H9 (cell line): ENCODE measurements at regions not wholly inside any gene's neighbourhood (a gene's known extent, or its start where the extent isn't known, plus 50 kb on each side); places are given as distances from the start of the nearest gene placed in this dataset.

Experiments used
- DNase-seq: peaks from one replicate; pipeline ENCODE4 v3.0.0-alpha.2; 2017
- H2AFZ ChIP-seq: one replicate; pipeline ENCODE4 v1.6.1; 2013; ENCODE audit warnings: mild to moderate bottlenecking, low read length, control low read depth, moderate library complexity
- H2AK5ac ChIP-seq: 2 replicates; pipeline ENCODE4 v1.6.1; 2013; ENCODE audit warnings: low read length, control low read depth, mixed read lengths; ENCODE audit not compliant: insufficient read length
- H2BK120ac ChIP-seq: one replicate; pipeline ENCODE4 v1.6.1; 2013; ENCODE audit warnings: low read depth, mild to moderate bottlenecking, low read length, control low read depth, inconsistent platforms; ENCODE audit not compliant: poor library complexity, severe bottlenecking
- H2BK12ac ChIP-seq: 2 replicates; pipeline ENCODE4 v1.6.1; 2013; ENCODE audit warnings: low read length, control low read depth, mixed read lengths, low read depth; ENCODE audit not compliant: insufficient read length
- H2BK15ac ChIP-seq: 2 replicates; pipeline ENCODE4 v1.6.1; 2013; ENCODE audit warnings: low read depth, low read length, control low read depth
- H2BK20ac ChIP-seq: one replicate; pipeline ENCODE4 v1.6.1; 2013; ENCODE audit warnings: low read depth, mild to moderate bottlenecking, low read length, control low read depth, inconsistent platforms; ENCODE audit not compliant: poor library complexity, severe bottlenecking
- H2BK5ac ChIP-seq: 2 replicates; pipeline ENCODE4 v1.6.1; 2013; ENCODE audit warnings: low read length, control low read depth, mixed read lengths; ENCODE audit not compliant: insufficient read length
- H3K14ac ChIP-seq: 2 replicates; pipeline ENCODE4 v1.6.1; 2013; ENCODE audit warnings: low read length, control low read depth; ENCODE audit not compliant: insufficient read depth
- H3K18ac ChIP-seq: 2 replicates; pipeline ENCODE4 v1.6.1; 2013; ENCODE audit warnings: low read depth, mild to moderate bottlenecking, mixed read lengths, low read length, control low read depth; ENCODE audit not compliant: insufficient read length
- H3K23ac ChIP-seq: 2 replicates; pipeline ENCODE4 v1.6.1; 2013; ENCODE audit warnings: low read length, control low read depth, mixed read lengths, low read depth; ENCODE audit not compliant: insufficient read length
- H3K23me2 ChIP-seq: 2 replicates; pipeline ENCODE4 v1.6.1; 2013; ENCODE audit warnings: low read depth, mild to moderate bottlenecking, mixed read lengths, low read length, control low read depth; ENCODE audit not compliant: insufficient read length, poor library complexity, severe bottlenecking
- H3K27ac ChIP-seq: 2 replicates; pipeline ENCODE4 v1.5.1; 2013; ENCODE audit warnings: low read length, control low read depth, mixed read lengths, low read depth; ENCODE audit not compliant: insufficient read length
- H3K27me3 ChIP-seq: 2 replicates; pipeline ENCODE4 v1.6.1; 2013; ENCODE audit warnings: low read length, control low read depth, inconsistent platforms; ENCODE audit not compliant: insufficient read depth
- H3K4ac ChIP-seq: 2 replicates; pipeline ENCODE4 v1.6.1; 2013; ENCODE audit warnings: low read depth, mild to moderate bottlenecking, control low read depth, inconsistent platforms, low read length, moderate library complexity
- H3K4me1 ChIP-seq: 2 replicates; pipeline ENCODE4 v1.6.1; 2013; ENCODE audit warnings: low read length, control low read depth, inconsistent platforms; ENCODE audit not compliant: insufficient read depth
- H3K4me2 ChIP-seq: 2 replicates; pipeline ENCODE4 v1.6.1; 2013; ENCODE audit warnings: low read length, control low read depth, mixed read lengths; ENCODE audit not compliant: insufficient read length, insufficient read depth
- H3K56ac ChIP-seq: 2 replicates; pipeline ENCODE4 v1.6.1; 2013; ENCODE audit warnings: low read depth, mild to moderate bottlenecking, mixed read lengths, low read length, control low read depth; ENCODE audit not compliant: insufficient read length
- H3K79me1 ChIP-seq: 2 replicates; pipeline ENCODE4 v1.6.1; 2013; ENCODE audit warnings: low read depth, mild to moderate bottlenecking, moderate library complexity, low read length, control low read depth, inconsistent platforms; ENCODE audit not compliant: insufficient read depth, poor library complexity, severe bottlenecking
- H3K79me2 ChIP-seq: 2 replicates; pipeline ENCODE4 v1.6.1; 2013; ENCODE audit warnings: low read length, control low read depth, inconsistent platforms; ENCODE audit not compliant: insufficient read depth
- H3K9ac ChIP-seq: 2 replicates; pipeline ENCODE4 v1.6.1; 2013; ENCODE audit warnings: low read length, control low read depth, mixed read lengths; ENCODE audit not compliant: insufficient read length; ENCODE audit errors: extremely low read depth
- H3K9me3 ChIP-seq: one replicate; pipeline ENCODE4 v1.6.1; 2013; ENCODE audit warnings: low read depth, low read length, inconsistent platforms; ENCODE audit not compliant: control insufficient read depth
- H3T11ph ChIP-seq: one replicate; pipeline ENCODE4 v1.6.1; 2013; ENCODE audit warnings: mild to moderate bottlenecking, low read length, control low read depth, inconsistent platforms
- H4K20me1 ChIP-seq: one replicate; pipeline ENCODE4 v1.6.1; 2013; ENCODE audit not compliant: control insufficient read depth, insufficient read length, insufficient read depth
- H4K5ac ChIP-seq: 2 replicates; pipeline ENCODE4 v1.6.1; 2013; ENCODE audit warnings: low read depth, mild to moderate bottlenecking, mixed read lengths, low read length, control low read depth; ENCODE audit not compliant: insufficient read length
- H4K8ac ChIP-seq: replicated peaks from 2 replicates; pipeline ENCODE4 v1.6.1; 2013; ENCODE audit warnings: low read length, control low read depth, mixed read lengths, low read depth; ENCODE audit not compliant: insufficient read length
- H4K91ac ChIP-seq: 2 replicates; pipeline ENCODE4 v1.6.1; 2013; ENCODE audit warnings: low read depth, mild to moderate bottlenecking, moderate library complexity, mixed read lengths, low read length, control low read depth; ENCODE audit not compliant: insufficient read length
- H3K27ac Mint-ChIP-seq, 3 experiments: 2 replicates in 2 of 3; 3 replicates in 1 of 3; pipeline ENCODE4 v1.8.0; 2020 to 2021; ENCODE audit warnings: mixed read lengths in 3 of 3, mild to moderate bottlenecking in 1 of 3, moderate library complexity in 1 of 3
- H3K27me3 Mint-ChIP-seq: 2 replicates; pipeline ENCODE4 v1.8.0; 2021; ENCODE audit warnings: low read depth, mild to moderate bottlenecking, moderate library complexity, mixed read lengths
- H3K36me3 Mint-ChIP-seq, 3 experiments: 2 replicates in 2 of 3; 3 replicates in 1 of 3; pipeline ENCODE4 v1.8.0; 2020 to 2021; ENCODE audit warnings: low read depth in 3 of 3, mixed read lengths in 3 of 3; ENCODE audit not compliant: insufficient read depth in 1 of 3
- H3K4me1 Mint-ChIP-seq, 2 experiments: 2 replicates each; pipeline ENCODE4 v1.8.0; 2020; ENCODE audit warnings: mixed read lengths in 2 of 2
- H3K4me3 Mint-ChIP-seq, 2 experiments: 2 replicates in 1 of 2; 3 replicates in 1 of 2; pipeline ENCODE4 v1.8.0; 2020 to 2021; ENCODE audit warnings: mild to moderate bottlenecking in 2 of 2, mixed read lengths in 2 of 2, moderate library complexity in 1 of 2
- H3K9me3 Mint-ChIP-seq, 2 experiments: 2 replicates in 1 of 2; 3 replicates in 1 of 2; pipeline ENCODE4 v1.8.0; 2020; ENCODE audit warnings: mild to moderate bottlenecking in 2 of 2, mixed read lengths in 2 of 2, moderate library complexity in 1 of 2
- WGBS: extraction: QIAGEN DNeasy Blood & Tissue Kit; methylation state at CpG from one replicate; pipeline ENCODE4 v1.1.7; 2013; ENCODE audit warnings: missing lambda C conversion rate, low lambda C conversion rate, mixed read lengths; ENCODE audit not compliant: insufficient read length; ENCODE audit errors: extremely low coverage; 5-methylcytosine and 5-hydroxymethylcytosine counted together
- TF ChIP-seq, protein P1 (sequence below): fragments of 200-600 bp; sonication (generic); conservative IDR thresholded peaks from 3 replicates; pipeline ENCODE4 v1.8.0; 2021; ENCODE audit warnings: antibody characterized with exemption, mild to moderate bottlenecking

DNA sequence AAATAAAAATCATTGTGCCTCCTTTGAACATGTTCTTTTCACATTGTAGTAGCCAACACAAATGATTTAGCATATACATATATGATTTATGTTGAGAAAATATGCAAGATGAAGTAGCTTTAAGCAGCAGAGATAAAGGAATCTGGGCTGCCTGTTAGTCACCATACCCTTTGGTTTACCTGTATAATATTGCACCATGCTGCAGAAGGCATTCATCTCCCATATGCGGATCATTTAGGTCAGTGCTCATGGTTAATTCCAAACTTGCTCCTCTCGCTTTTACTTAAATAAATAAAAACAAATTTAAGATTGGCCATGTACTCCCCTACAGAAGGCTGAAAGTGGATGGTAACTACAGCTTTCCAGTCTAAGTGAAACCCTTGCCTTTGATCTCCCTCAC lies 86.7 kb upstream of the TBL1XR1 start:
- H3K27me3 Mint-ChIP-seq: peaks cover 2% of the 10 kb centered on the region
- no peak for DNase-seq
- no peak overlapping the region for H3K4ac ChIP-seq
- no peaks in the 10 kb centered on the region; a peak in 1 of 7 replicates for H3K36me3 Mint-ChIP-seq
- no peak overlapping the region for H4K91ac ChIP-seq
- no peak overlapping the region for H2BK20ac ChIP-seq
- H2BK12ac ChIP-seq: no peak overlapping the region
- H3K23ac ChIP-seq: no peak overlapping the region
- no peak overlapping the region for H3K18ac ChIP-seq
- H3K79me1 ChIP-seq: no peaks in the 10 kb centered on the region
- no peak overlapping the region for H3K9ac ChIP-seq
- H3K9me3 Mint-ChIP-seq: no peaks in the 10 kb centered on the region; a peak in 3 of 5 replicates
- no peak overlapping the region for H2BK15ac ChIP-seq
- H3K4me1 ChIP-seq: peaks cover 5% of the 10 kb centered on the region; the same call in 1 of the 2 replicates
- no peak overlapping the region for H4K8ac ChIP-seq
- no peak overlapping the region for H3K27ac ChIP-seq
- H3K4me3 Mint-ChIP-seq: peak overlapping the region in 1 of 2 experiments; percentile 18; a peak in 1 of 5 replicates
- H2BK5ac ChIP-seq: no peak overlapping the region
- no peaks in the 10 kb centered on the region for H3K23me2 ChIP-seq
- H3K27me3 ChIP-seq: no peaks in the 10 kb centered on the region
- peak overlapping the region; percentile 28 for H3K4me2 ChIP-seq
- no peak overlapping the region for H3K14ac ChIP-seq
- no peak overlapping the region for H4K5ac ChIP-seq
- no peaks in the 10 kb centered on the region for H3K79me2 ChIP-seq
- no peak overlapping the region for H3K56ac ChIP-seq
- peaks cover 39 to 40% of the 10 kb centered on the region in 2 experiments for H3K4me1 Mint-ChIP-seq
- no peak overlapping the region for H3K27ac Mint-ChIP-seq
- TF ChIP-seq, protein P1, sequence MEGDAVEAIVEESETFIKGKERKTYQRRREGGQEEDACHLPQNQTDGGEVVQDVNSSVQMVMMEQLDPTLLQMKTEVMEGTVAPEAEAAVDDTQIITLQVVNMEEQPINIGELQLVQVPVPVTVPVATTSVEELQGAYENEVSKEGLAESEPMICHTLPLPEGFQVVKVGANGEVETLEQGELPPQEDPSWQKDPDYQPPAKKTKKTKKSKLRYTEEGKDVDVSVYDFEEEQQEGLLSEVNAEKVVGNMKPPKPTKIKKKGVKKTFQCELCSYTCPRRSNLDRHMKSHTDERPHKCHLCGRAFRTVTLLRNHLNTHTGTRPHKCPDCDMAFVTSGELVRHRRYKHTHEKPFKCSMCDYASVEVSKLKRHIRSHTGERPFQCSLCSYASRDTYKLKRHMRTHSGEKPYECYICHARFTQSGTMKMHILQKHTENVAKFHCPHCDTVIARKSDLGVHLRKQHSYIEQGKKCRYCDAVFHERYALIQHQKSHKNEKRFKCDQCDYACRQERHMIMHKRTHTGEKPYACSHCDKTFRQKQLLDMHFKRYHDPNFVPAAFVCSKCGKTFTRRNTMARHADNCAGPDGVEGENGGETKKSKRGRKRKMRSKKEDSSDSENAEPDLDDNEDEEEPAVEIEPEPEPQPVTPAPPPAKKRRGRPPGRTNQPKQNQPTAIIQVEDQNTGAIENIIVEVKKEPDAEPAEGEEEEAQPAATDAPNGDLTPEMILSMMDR: no peak
- no peak overlapping the region for H2AK5ac ChIP-seq
- no peak overlapping the region for H2AFZ ChIP-seq
- no CpG with 5 or more reads among the region's 2 CpGs for WGBS
- no peak overlapping the region for H3T11ph ChIP-seq
- no peaks in the 10 kb centered on the region for H4K20me1 ChIP-seq
- no peaks in the 10 kb centered on the region for H3K9me3 ChIP-seq
- H2BK120ac ChIP-seq: no peak overlapping the region
